HEK293 (cell line): ENCODE measurements at regions not wholly inside any gene's neighbourhood (a gene's known extent, or its start where the extent isn't known, plus 50 kb on each side); places are given as distances from the start of the nearest gene placed in this dataset.

Experiments used
- CTCF ChIA-PET: fragments of 350-600 bp; formaldehyde crosslinking; extraction: SDS; loops from one replicate; lab custom pipeline; 2021; ENCODE audit warnings: antibody characterized with exemption; lab: Yijun Ruan, JAX
- POLR2A ChIA-PET: fragments of 300-600 bp; formaldehyde crosslinking; extraction: SDS; loops from one replicate; lab custom pipeline; 2020; ENCODE audit warnings: antibody characterized with exemption, inconsistent platforms; lab: Yijun Ruan, JAX
- H3K27ac ChIP-seq: fragments of 200-500 bp; sonication (Bioruptor generic); 2 replicates; pipeline ENCODE4 v1.5.1; 2014; ENCODE audit warnings: low read depth, low read length, control low read depth, inconsistent platforms; ENCODE audit errors: extremely low read depth
- H3K36me3 ChIP-seq, 2 experiments: fragments of 200-500 bp in 1 of 2; sonication (Bioruptor generic) in 1 of 2; 1 replicate in 1 of 2; 2 replicates in 1 of 2; pipeline ENCODE4 v1.5.1; 2014 to 2017; ENCODE audit warnings: inconsistent platforms in 2 of 2, low read length in 2 of 2; ENCODE audit not compliant: control insufficient read depth in 2 of 2, insufficient read depth in 1 of 2
- H3K4me1 ChIP-seq: fragments of 200-500 bp; sonication (Bioruptor generic); 2 replicates; pipeline ENCODE4 v1.5.1; 2014; ENCODE audit warnings: mild to moderate bottlenecking, low read length, inconsistent platforms; ENCODE audit not compliant: control insufficient read depth, insufficient read depth
- H3K4me3 ChIP-seq: 2 replicates; pipeline ENCODE4 v1.5.1; 2011; ENCODE audit warnings: low read depth, mild to moderate bottlenecking, control low read depth, low read length, moderate library complexity
- H3K9me3 ChIP-seq: fragments of 200-500 bp; sonication (Bioruptor generic); 2 replicates; pipeline ENCODE4 v1.5.1; 2014; ENCODE audit warnings: low read depth, low read length, inconsistent platforms; ENCODE audit not compliant: control insufficient read depth, insufficient read depth
- GLIS2 ChIP-seq: fragments of 450-650 bp; formaldehyde crosslinking; IDR thresholded peaks from 2 replicates; pipeline ENCODE4 v1.5.1; 2016; ENCODE audit warnings: missing biosample characterization, missing genetic modification characterization
- HOXA7 ChIP-seq: sonication (generic); formaldehyde crosslinking; IDR thresholded peaks from 2 replicates; pipeline ENCODE4 v1.8.1; 2022; ENCODE audit warnings: missing genetic modification reagents, borderline replicate concordance
- MYNN ChIP-seq: fragments of 450-650 bp; formaldehyde crosslinking; IDR thresholded peaks from 2 replicates; pipeline ENCODE4 v1.5.1; 2016; ENCODE audit warnings: missing biosample characterization, missing genetic modification characterization, borderline replicate concordance
- MZF1 ChIP-seq: fragments of 450-650 bp; formaldehyde crosslinking; IDR thresholded peaks from 2 replicates; pipeline ENCODE4 v1.5.1; 2017; ENCODE audit warnings: missing biosample characterization, missing genetic modification characterization, borderline replicate concordance
- PATZ1 ChIP-seq: fragments of 450-650 bp; formaldehyde crosslinking; IDR thresholded peaks from 2 replicates; pipeline ENCODE4 v1.5.1; 2016; ENCODE audit warnings: missing biosample characterization, missing genetic modification characterization
- SCRT2 ChIP-seq: fragments of 450-650 bp; formaldehyde crosslinking; IDR thresholded peaks from 2 replicates; pipeline ENCODE4 v1.5.1; 2016; ENCODE audit warnings: missing biosample characterization, missing genetic modification characterization
- TRIM28 ChIP-seq: IDR thresholded peaks from 2 replicates; pipeline ENCODE4 v1.6.1; 2011; ENCODE audit warnings: low read length, control low read depth, borderline replicate concordance
- ZBTB17 ChIP-seq: fragments of 450-650 bp; formaldehyde crosslinking; IDR thresholded peaks from 2 replicates; pipeline ENCODE4 v1.5.1; 2016; ENCODE audit warnings: missing biosample characterization, missing genetic modification characterization
- ZBTB6 ChIP-seq: fragments of 450-650 bp; formaldehyde crosslinking; IDR thresholded peaks from 2 replicates; pipeline ENCODE4 v1.5.1; 2017; ENCODE audit warnings: missing biosample characterization, missing genetic modification characterization
- ZBTB8A ChIP-seq: fragments of 450-650 bp; formaldehyde crosslinking; IDR thresholded peaks from 2 replicates; pipeline ENCODE4 v1.5.1; 2016; ENCODE audit warnings: missing biosample characterization, missing genetic modification characterization
- ZFHX2 ChIP-seq: fragments of 450-650 bp; formaldehyde crosslinking; conservative IDR thresholded peaks from 2 replicates; pipeline ENCODE4 v1.5.1; 2016; ENCODE audit warnings: missing biosample characterization, missing genetic modification characterization
- ZIC2 ChIP-seq: fragments of 450-650 bp; formaldehyde crosslinking; IDR thresholded peaks from 2 replicates; pipeline ENCODE4 v1.5.1; 2016; ENCODE audit warnings: missing biosample characterization, missing genetic modification characterization
- ZNF10 ChIP-seq: fragments of 450-650 bp; formaldehyde crosslinking; IDR thresholded peaks from 2 replicates; pipeline ENCODE4 v1.5.1; 2017; ENCODE audit warnings: missing biosample characterization, missing genetic modification characterization
- ZNF146 ChIP-seq: fragments of 450-650 bp; formaldehyde crosslinking; IDR thresholded peaks from 2 replicates; pipeline ENCODE4 v1.5.1; 2016; ENCODE audit warnings: missing biosample characterization, missing genetic modification characterization
- ZNF155 ChIP-seq: fragments of 450-650 bp; formaldehyde crosslinking; IDR thresholded peaks from 2 replicates; pipeline ENCODE4 v1.5.1; 2016; ENCODE audit warnings: missing biosample characterization, missing genetic modification characterization
- ZNF266 ChIP-seq: fragments of 450-650 bp; formaldehyde crosslinking; IDR thresholded peaks from 2 replicates; pipeline ENCODE4 v1.5.1; 2016; ENCODE audit warnings: missing biosample characterization, missing genetic modification characterization, low read depth
- ZNF366 ChIP-seq: fragments of 450-650 bp; formaldehyde crosslinking; conservative IDR thresholded peaks from 2 replicates; pipeline ENCODE4 v1.5.1; 2016; ENCODE audit warnings: missing biosample characterization, missing genetic modification characterization
- ZNF433 ChIP-seq: fragments of 450-650 bp; formaldehyde crosslinking; IDR thresholded peaks from 2 replicates; pipeline ENCODE4 v1.5.1; 2016; ENCODE audit warnings: missing biosample characterization, missing genetic modification characterization, low read depth
- ZNF473 ChIP-seq: fragments of 450-650 bp; formaldehyde crosslinking; IDR thresholded peaks from 2 replicates; pipeline ENCODE4 v1.5.1; 2017; ENCODE audit warnings: missing biosample characterization, missing genetic modification characterization
- ZNF549 ChIP-seq: fragments of 450-650 bp; IDR thresholded peaks from 2 replicates; pipeline ENCODE4 v1.5.1; 2018; ENCODE audit warnings: missing biosample characterization, missing genetic modification characterization, mild to moderate bottlenecking, inconsistent platforms, moderate library complexity
- ZNF596 ChIP-seq: fragments of 450-650 bp; IDR thresholded peaks from 2 replicates; pipeline ENCODE4 v1.5.0; 2018; ENCODE audit warnings: missing biosample characterization, mild to moderate bottlenecking, missing genetic modification characterization, moderate library complexity
- ZNF664 ChIP-seq: fragments of 450-650 bp; formaldehyde crosslinking; IDR thresholded peaks from 2 replicates; pipeline ENCODE4 v1.5.1; 2016; ENCODE audit warnings: missing biosample characterization, missing genetic modification characterization
- ZNF692 ChIP-seq: fragments of 450-650 bp; formaldehyde crosslinking; IDR thresholded peaks from 2 replicates; pipeline ENCODE4 v1.5.1; 2016; ENCODE audit warnings: missing biosample characterization, missing genetic modification characterization
- ZNF747 ChIP-seq: fragments of 450-650 bp; formaldehyde crosslinking; IDR thresholded peaks from 2 replicates; pipeline ENCODE4 v1.5.1; 2016; ENCODE audit warnings: missing biosample characterization, missing genetic modification characterization

- TF ChIP-seq TRIM28: no peak
- TF ChIP-seq ZIC2 (tag by site-specific recombination): no peak
- Histone ChIP-seq H3K27ac (no peak overlapping the region), H3K4me1 (no peaks in the 10 kb centered on the region), H3K4me3 (no peak overlapping the region), H3K9me3 (no peaks in the 10 kb centered on the region), H3K36me3 (no peaks in the 10 kb centered on the region)
- ChIA-PET CTCF (no interaction called here), POLR2A (no interaction called here)
Measured at GRCh38 chrX:34509394-34509793, 147.7 kb downstream of the TMEM47 start.

- POLR2A ChIA-PET: no interaction called here
- TF ChIP-seq ZNF366 (tag by site-specific recombination): no peak
- TF ChIP-seq GLIS2 (tag by site-specific recombination): no peak
- no peak for TF ChIP-seq ZNF664
- TF ChIP-seq ZNF747 (tag by site-specific recombination): no peak
- no peak for TF ChIP-seq ZNF146 (tag by site-specific recombination)
- H3K27ac ChIP-seq: no peak overlapping the region
- CTCF ChIA-PET: no interaction called here
- H3K36me3 ChIP-seq: no peaks in the 10 kb centered on the region
- H3K9me3 ChIP-seq: no peaks in the 10 kb centered on the region
- no peak overlapping the region for H3K4me3 ChIP-seq
- no peaks in the 10 kb centered on the region for H3K4me1 ChIP-seq
Measured at GRCh38 chrX:34503119-34503518, 154.0 kb downstream of the TMEM47 start.

- Histone ChIP-seq H3K4me1 (no peaks in the 10 kb centered on the region), H3K9me3 (no peaks in the 10 kb centered on the region), H3K4me3 (no peak overlapping the region), H3K27ac (no peak overlapping the region), H3K36me3 (no peaks in the 10 kb centered on the region)
- no peak for TF ChIP-seq ZNF155 (tag by site-specific recombination)
- peak; percentile 76 for TF ChIP-seq ZNF10 (tag by site-specific recombination)
- POLR2A ChIA-PET: no interaction called here
- CTCF ChIA-PET: no interaction called here
Measured at GRCh38 chrX:34493086-34493485, 164.0 kb downstream of the TMEM47 start.

GRCh38 chrX:34491126-34491525, 166.0 kb downstream of the TMEM47 start:
- H3K27ac ChIP-seq: no peak overlapping the region
- H3K9me3 ChIP-seq: no peaks in the 10 kb centered on the region
- CTCF ChIA-PET: no interaction called here
- no peak overlapping the region for H3K4me3 ChIP-seq
- TF ChIP-seq MYNN (tag by site-specific recombination) (no peak), ZNF266 (tag by site-specific recombination) (no peak), ZNF549 (no peak), ZBTB6 (no peak)
- TF ChIP-seq, all 188 proteins: peak for 0
- POLR2A ChIA-PET: no interaction called here
- no peaks in the 10 kb centered on the region for H3K4me1 ChIP-seq
- no peaks in the 10 kb centered on the region for H3K36me3 ChIP-seq

- ChIA-PET CTCF (no interaction called here), POLR2A (no interaction called here)
- TF ChIP-seq ZBTB8A: no peak
- TF ChIP-seq ZFHX2: no peak
- no peak for TF ChIP-seq ZNF596 (tag by site-specific recombination)
- TF ChIP-seq MZF1 (tag by site-specific recombination): no peak
- TF ChIP-seq HOXA7: no peak
- no peak for TF ChIP-seq ZNF433
- TF ChIP-seq ZNF692 (tag by site-specific recombination): no peak
- no peak for TF ChIP-seq PATZ1 (tag by site-specific recombination)
- no peak for TF ChIP-seq ZNF473
- TF ChIP-seq ZBTB17 (tag by site-specific recombination): no peak
- TF ChIP-seq SCRT2: no peak
Measured at GRCh38 chrX:34487364-34487763, 169.7 kb downstream of the TMEM47 start.

More at GRCh38 chrX:34487364-34487763, 169.7 kb downstream of the TMEM47 start:
- Histone ChIP-seq H3K4me1 (no peaks in the 10 kb centered on the region), H3K36me3 (no peaks in the 10 kb centered on the region), H3K27ac (no peak overlapping the region), H3K4me3 (no peak overlapping the region), H3K9me3 (no peaks in the 10 kb centered on the region)
